Body of pancreas (tissue), 4 donors: ENCODE measurements at regions not wholly inside any gene's neighbourhood (a gene's known extent, or its start where the extent isn't known, plus 50 kb on each side); places are given as distances from the start of the nearest gene placed in this dataset.
"Not testable (repeated sequence)": the region's sequence is repeated elsewhere in the genome, so short reads cannot be mapped to it uniquely, and the experiment has no call there.

Source experiments
- ATAC-seq: fragments of 150-250 bp; one replicate; pipeline ENCODE4 v1.9.1; 2016
- DNase-seq, 4 donors: peaks; one replicate each; pipeline ENCODE4 v3.0.0-alpha.2; 2019
- H3K27ac ChIP-seq, 4 donors: fragments of 200-600 bp; sonication (generic); 1 replicate in 3 of 4; 2 replicates in 1 of 4; pipeline versions ENCODE4 v1.5.1 to v1.6.1; 2016 to 2019; ENCODE audit warnings: mild to moderate bottlenecking in 1 of 4, mixed read lengths in 1 of 4, moderate library complexity in 1 of 4
- H3K27me3 ChIP-seq, 2 donors: fragments of 200-600 bp; sonication (generic); one replicate each; pipeline ENCODE4 v1.6.0; 2016; ENCODE audit warnings: mild to moderate bottlenecking in 1 of 2
- H3K36me3 ChIP-seq, 2 donors: fragments of 200-600 bp; sonication (generic); replicated peaks in 1 of 2; 2 replicates each; pipeline ENCODE4 v1.5.1; 2016; ENCODE audit warnings: low read depth in 2 of 2; ENCODE audit not compliant: insufficient read depth in 1 of 2
- H3K4me1 ChIP-seq: fragments of 200-600 bp; sonication (generic); one replicate; pipeline ENCODE4 v1.6.0; 2016
- H3K4me3 ChIP-seq, 2 donors: fragments of 200-600 bp; sonication (generic); 1 replicate in 1 of 2; 2 replicates in 1 of 2; pipeline ENCODE4 v1.5.1; 2016 to 2019
- H3K9me3 ChIP-seq, 3 donors: fragments of 200-600 bp; sonication (generic); 1 replicate in 2 of 3; 2 replicates in 1 of 3; pipeline ENCODE4 v1.5.1; 2016
- WGBS, 2 donors: methylation state at CpG; one replicate each; pipeline ENCODE4 v1.1.5; 2017; 5-methylcytosine and 5-hydroxymethylcytosine counted together
- intact Hi-C: fragments of 100-400 bp; cut with DNase I; formaldehyde crosslinking; loops from one replicate; pipeline ENCODE4 v1.15.1; 2023

DNA sequence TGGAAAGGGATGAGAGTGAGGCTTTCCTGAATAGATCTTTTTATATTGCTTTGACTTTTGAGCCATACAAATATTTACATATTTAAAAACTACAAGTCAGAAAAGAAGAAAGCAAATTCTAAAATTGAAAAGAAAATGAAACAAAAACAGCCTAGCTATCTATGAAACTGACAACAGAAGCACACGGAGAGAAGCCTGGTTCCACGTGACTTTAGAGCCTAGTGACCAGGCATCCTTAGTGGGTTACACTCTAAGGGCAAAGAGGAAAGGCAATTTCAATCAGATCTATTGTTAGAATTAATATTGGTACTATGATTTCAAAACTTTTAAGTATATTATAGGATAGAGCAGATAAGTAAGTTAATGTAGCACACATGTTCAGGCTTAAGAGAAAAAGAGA is 185.0 kb downstream of the KLRB1 start:
- WGBS, 2 donors = no CpG with 5 or more reads among the region's 2 CpGs
- H3K9me3 ChIP-seq, DNase-seq, intact Hi-C loops, H3K4me3 ChIP-seq, H3K36me3 ChIP-seq, H3K27me3 ChIP-seq, ATAC-seq, H3K4me1 ChIP-seq, H3K27ac ChIP-seq: not testable (repeated sequence)

GRCh38 chr12:9421520-9422086 is 186.1 kb downstream of the KLRB1 start:
- DNase-seq, H3K27ac ChIP-seq, H3K9me3 ChIP-seq, H3K4me1 ChIP-seq, intact Hi-C loops, ATAC-seq, H3K36me3 ChIP-seq, H3K27me3 ChIP-seq, H3K4me3 ChIP-seq: not testable (repeated sequence)
- WGBS, 2 donors = 76 to 88% methylated on average over 4 to 5 of the region's 18 CpGs

GRCh38 chr12:9420817-9421519 is 186.7 kb downstream of the KLRB1 start:
- H3K36me3 ChIP-seq, H3K4me3 ChIP-seq, H3K27ac ChIP-seq, H3K27me3 ChIP-seq, H3K9me3 ChIP-seq, H3K4me1 ChIP-seq, ATAC-seq, DNase-seq, intact Hi-C loops: not testable (repeated sequence)
- 86 to 88% methylated on average over 12 to 18 of the region's 21 CpGs for WGBS, 2 donors

DNA sequence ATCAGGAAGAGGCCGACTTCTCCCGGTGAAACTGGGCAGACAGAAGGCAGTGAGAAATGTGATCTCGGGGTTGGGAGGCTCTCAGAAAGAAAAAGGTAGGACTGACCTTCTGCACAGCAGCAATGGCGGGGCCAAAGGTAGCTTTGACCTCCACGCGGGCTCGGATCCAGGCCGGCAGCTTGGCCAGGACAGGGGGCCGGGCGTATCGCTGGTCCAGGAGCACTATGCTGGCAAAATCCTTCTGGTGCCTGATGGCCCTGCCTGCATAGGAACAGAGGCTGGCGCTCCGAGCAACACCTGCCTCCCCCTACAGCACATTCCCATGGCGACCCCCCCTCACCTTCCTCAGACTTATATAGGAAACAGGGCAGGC is 189.1 kb downstream of the KLRB1 start:
- ATAC-seq, H3K9me3 ChIP-seq, intact Hi-C loops, H3K36me3 ChIP-seq, H3K27ac ChIP-seq, H3K27me3 ChIP-seq, H3K4me3 ChIP-seq, DNase-seq, H3K4me1 ChIP-seq: not testable (repeated sequence)
- WGBS, 2 donors = 67% methylated on average over 3 of the region's 14 CpGs; no CpG with 5 or more reads in 1 of the 2 donors

DNA sequence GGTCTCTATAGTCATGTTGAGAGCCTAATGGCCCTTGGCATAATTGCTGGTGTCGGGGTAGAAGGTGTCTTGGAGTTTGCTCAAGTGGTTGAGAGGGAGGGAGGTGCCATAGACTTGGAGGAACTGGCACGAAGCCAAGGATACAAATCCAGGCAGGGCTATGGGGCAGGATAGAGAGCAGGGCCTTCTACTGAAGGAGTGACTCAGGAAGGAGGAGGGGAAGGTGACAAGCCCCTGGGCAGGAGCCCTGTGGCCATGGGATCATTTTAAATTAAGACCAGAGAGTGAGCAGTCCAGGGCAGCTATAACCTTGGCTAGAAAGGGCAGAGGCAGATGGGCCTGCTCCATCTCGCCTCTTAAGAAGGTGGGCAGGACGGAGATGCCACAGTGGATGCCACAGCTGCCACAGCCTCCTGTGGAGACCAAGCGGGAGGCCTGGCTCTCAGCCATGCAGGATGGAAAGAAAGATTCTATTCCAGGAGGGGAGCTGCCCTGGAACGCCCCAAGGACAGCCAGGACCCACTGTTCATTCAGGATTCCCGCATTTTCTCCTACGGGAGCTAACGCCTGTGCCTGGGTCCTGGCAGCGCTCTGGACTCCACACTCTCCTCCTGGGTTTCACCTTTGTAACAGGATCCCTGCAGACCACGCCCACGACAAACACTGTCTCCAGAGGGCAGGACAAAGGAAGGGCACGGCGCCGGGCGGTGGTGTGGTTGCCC is 189.6 kb downstream of the KLRB1 start:
- H3K36me3 ChIP-seq, H3K4me1 ChIP-seq, H3K9me3 ChIP-seq, H3K4me3 ChIP-seq, H3K27ac ChIP-seq, intact Hi-C loops, H3K27me3 ChIP-seq: not testable (repeated sequence)
- DNase-seq (peak in 2 of 4 donors; percentile 35 to 58), ATAC-seq (peak; percentile 59)
- WGBS, 2 donors = 71 to 75% methylated on average over 2 to 8 of the region's 16 CpGs

DNA sequence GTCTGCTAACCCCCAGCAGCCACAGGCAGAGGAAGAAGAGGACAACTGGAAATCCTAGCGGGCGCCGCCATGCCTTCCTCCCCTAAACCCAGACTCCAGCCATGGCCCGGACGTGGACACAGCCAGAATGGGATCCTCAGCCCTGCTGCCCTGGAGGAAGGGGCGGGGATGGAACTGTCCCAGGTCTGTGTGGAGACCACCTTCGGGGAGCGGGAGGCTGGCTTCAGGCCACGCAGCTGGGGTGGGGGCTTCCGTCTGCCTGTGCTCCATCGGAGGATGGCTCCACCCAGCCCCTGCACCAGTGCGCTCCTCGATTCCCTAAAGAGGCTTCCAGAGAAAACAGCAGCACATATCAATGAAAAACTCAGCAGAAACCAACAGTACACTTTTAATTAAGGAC is 190.4 kb downstream of the KLRB1 start:
- H3K4me3 ChIP-seq, H3K27ac ChIP-seq, DNase-seq, H3K36me3 ChIP-seq, H3K27me3 ChIP-seq, intact Hi-C loops, H3K9me3 ChIP-seq, ATAC-seq, H3K4me1 ChIP-seq: not testable (repeated sequence)
- 100% methylated on average over 1 to 5 of the region's 13 CpGs for WGBS, 2 donors

GRCh38 chr12:9416346-9416745 is 191.4 kb downstream of the KLRB1 start:
- ATAC-seq, intact Hi-C loops: not testable (repeated sequence)
- 86 to 89% methylated on average over 7 of the region's 8 CpGs for WGBS, 2 donors

DNA sequence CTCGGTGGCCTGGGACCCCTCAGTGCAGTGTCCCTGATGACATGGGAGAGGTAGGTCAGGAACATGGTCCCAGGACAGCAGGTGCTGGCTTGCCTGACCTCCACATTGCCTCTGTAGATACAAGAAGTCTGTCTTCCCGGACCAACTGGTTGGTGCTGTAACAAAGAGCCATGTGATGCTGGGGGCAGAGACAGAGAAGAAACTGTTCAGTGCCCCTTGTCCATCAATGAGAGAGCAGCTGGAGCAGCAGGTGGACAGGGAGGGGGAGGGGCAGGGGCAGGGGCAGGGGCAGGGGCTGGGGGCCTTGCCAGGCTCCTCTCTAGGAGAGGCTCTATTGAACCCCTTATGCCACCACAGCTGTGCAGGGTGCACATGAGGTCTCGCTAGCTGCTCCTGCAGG is 191.8 kb downstream of the KLRB1 start:
- intact Hi-C loops, H3K4me3 ChIP-seq, DNase-seq, H3K27ac ChIP-seq, H3K9me3 ChIP-seq, H3K36me3 ChIP-seq, H3K27me3 ChIP-seq, ATAC-seq, H3K4me1 ChIP-seq: not testable (repeated sequence)
- 89 to 100% methylated on average over 1 to 2 of the region's 3 CpGs for WGBS, 2 donors

More at GRCh38 chr12:9416346-9416745, 191.4 kb downstream of the KLRB1 start:
- not testable (repeated sequence) for DNase-seq, H3K27ac ChIP-seq, H3K4me3 ChIP-seq, H3K9me3 ChIP-seq, H3K4me1 ChIP-seq, H3K36me3 ChIP-seq, H3K27me3 ChIP-seq

GRCh38 chr12:9413862-9414261 is 193.9 kb downstream of the KLRB1 start:
- H3K9me3 ChIP-seq, intact Hi-C loops, ATAC-seq, DNase-seq, H3K4me3 ChIP-seq, H3K36me3 ChIP-seq, H3K27ac ChIP-seq, H3K4me1 ChIP-seq, H3K27me3 ChIP-seq: not testable (repeated sequence)
- 80 to 85% methylated on average over 7 of the region's 7 CpGs for WGBS, 2 donors

- 57 to 65% methylated on average over 3 of the region's 3 CpGs for WGBS, 2 donors
- H3K27me3 ChIP-seq, H3K27ac ChIP-seq, H3K36me3 ChIP-seq, H3K9me3 ChIP-seq, intact Hi-C loops, ATAC-seq, H3K4me1 ChIP-seq, DNase-seq, H3K4me3 ChIP-seq: not testable (repeated sequence)
Observed at GRCh38 chr12:9412459-9412858, 195.3 kb downstream of the KLRB1 start.

- DNase-seq, H3K27me3 ChIP-seq, H3K4me3 ChIP-seq, H3K9me3 ChIP-seq, ATAC-seq, H3K27ac ChIP-seq, H3K4me1 ChIP-seq, intact Hi-C loops, H3K36me3 ChIP-seq: not testable (repeated sequence)
- 54 to 65% methylated on average over 7 of the region's 7 CpGs for WGBS, 2 donors
Observed at GRCh38 chr12:9411616-9412268, 196.0 kb downstream of the KLRB1 start.
